ENCODE measurements at regions not wholly inside any gene's neighbourhood (a gene's known extent, or its start where the extent isn't known, plus 50 kb on each side); places are given as distances from the start of the nearest gene placed in this dataset.
A peak's percentile ranks its signal among the peaks of the same experiment; 100 is the strongest.

GRCh38 chr6:3900744-3901336, 51.7 kb downstream of the FAM50B start:
- CTCF ChIA-PET = interaction anchor here (0.6 to 0.9 kb wide), 2 partner anchors 10 to 39 kb away, joined by 3 read pairs; no protein-coding TSS in a partner anchor
- H3K4me1 ChIP-seq (ENCODE audit: control extremely low read depth in 1 of 4, control insufficient read depth in 4 of 4, insufficient read depth in 4 of 4, low read length in 3 of 4) = peaks cover 0 to 8% (median 2%) of the 10 kb centered on the region in 4 experiments

GRCh38 chr6:3902871-3903648, 53.9 kb downstream of the FAM50B start:
- peaks cover 0 to 2% (median 0%) of the 10 kb centered on the region in 5 experiments for H3K27me3 ChIP-seq (replicated peaks in 2 of 5; ENCODE audit: control insufficient read depth in 4 of 5, insufficient read depth in 5 of 5, low read length in 4 of 5)
- ChIA-PET POLR2A (interaction anchor here (0.6 kb wide), 1 partner anchor 60 kb away, joined by 3 read pairs; no protein-coding TSS in a partner anchor), CTCF (interaction anchor here (1.4 to 2.4 kb wide), 2 partner anchors 16 to 75 kb away, joined by 3 to 7 read pairs; no protein-coding TSS in a partner anchor)
- H3K4me3 ChIP-seq (ENCODE audit: control insufficient read depth in 1 of 7, extremely low read depth in 1 of 7, insufficient read depth in 4 of 7, low read depth in 2 of 7, low read length in 6 of 7) = no peak overlapping the region
- no peaks in the 10 kb centered on the region for H3K9me3 ChIP-seq (ENCODE audit: control extremely low read depth in 1 of 5, control insufficient read depth in 4 of 5, insufficient read depth in 2 of 5, low read depth in 1 of 5, low read length in 4 of 5)
- 69% methylated on average over 8 of the region's 10 CpGs for WGBS (ENCODE audit: insufficient coverage)
- H3K4me1 ChIP-seq (ENCODE audit: control extremely low read depth in 1 of 4, control insufficient read depth in 4 of 4, insufficient read depth in 4 of 4, low read length in 3 of 4) = peaks cover 0 to 8% (median 2%) of the 10 kb centered on the region in 4 experiments
- no peaks in the 10 kb centered on the region for H3K36me3 ChIP-seq (ENCODE audit: control insufficient read depth in 4 of 4, insufficient read depth in 4 of 4, low read length in 3 of 4)
- DNase-seq = peak in 2 of 3 donors; percentile 3 to 31
- no peak overlapping the region for H3K27ac ChIP-seq (ENCODE audit: insufficient read depth in 1 of 2, low read depth in 1 of 2, low read length in 2 of 2, poor library complexity in 1 of 2, severe bottlenecking in 2 of 2)

More at GRCh38 chr6:3900744-3901336, 51.7 kb downstream of the FAM50B start:
- Histone ChIP-seq H3K36me3 (ENCODE audit: control insufficient read depth in 4 of 4, insufficient read depth in 4 of 4, low read length in 3 of 4) (no peaks in the 10 kb centered on the region), H3K27me3 (replicated peaks in 2 of 5; ENCODE audit: control insufficient read depth in 4 of 5, insufficient read depth in 5 of 5, low read length in 4 of 5) (peaks cover 0 to 2% (median 0%) of the 10 kb centered on the region in 5 experiments), H3K4me3 (ENCODE audit: control insufficient read depth in 1 of 7, extremely low read depth in 1 of 7, insufficient read depth in 4 of 7, low read depth in 2 of 7, low read length in 6 of 7) (no peak overlapping the region), H3K27ac (ENCODE audit: insufficient read depth in 1 of 2, low read depth in 1 of 2, low read length in 2 of 2, poor library complexity in 1 of 2, severe bottlenecking in 2 of 2) (no peak overlapping the region), H3K9me3 (ENCODE audit: control extremely low read depth in 1 of 5, control insufficient read depth in 4 of 5, insufficient read depth in 2 of 5, low read depth in 1 of 5, low read length in 4 of 5) (no peaks in the 10 kb centered on the region)
- WGBS (ENCODE audit: insufficient coverage) = 95% methylated on average over 5 of the region's 6 CpGs
- POLR2A ChIA-PET = no interaction called here
- no peak for DNase-seq

GRCh38 chr6:3904518-3904917, 55.3 kb downstream of the FAM50B start:
- ChIA-PET CTCF (interaction anchor here (2.4 kb wide), 1 partner anchor 74 kb away, joined by 7 read pairs; no protein-coding TSS in a partner anchor), POLR2A (no interaction called here)
- H3K4me3 ChIP-seq (ENCODE audit: control insufficient read depth in 1 of 7, extremely low read depth in 1 of 7, insufficient read depth in 4 of 7, low read depth in 2 of 7, low read length in 6 of 7) = no peak overlapping the region
- H3K27ac ChIP-seq (ENCODE audit: insufficient read depth in 1 of 2, low read depth in 1 of 2, low read length in 2 of 2, poor library complexity in 1 of 2, severe bottlenecking in 2 of 2) = no peak overlapping the region
- H3K9me3 ChIP-seq (ENCODE audit: control extremely low read depth in 1 of 5, control insufficient read depth in 4 of 5, insufficient read depth in 2 of 5, low read depth in 1 of 5, low read length in 4 of 5) = no peaks in the 10 kb centered on the region
- H3K36me3 ChIP-seq (ENCODE audit: control insufficient read depth in 4 of 4, insufficient read depth in 4 of 4, low read length in 3 of 4) = no peaks in the 10 kb centered on the region
- no peak for DNase-seq
- no CpG with 5 or more reads among the region's 3 CpGs for whole genome bisulfite sequencing (ENCODE audit: insufficient coverage)
- H3K27me3 ChIP-seq (replicated peaks in 2 of 5; ENCODE audit: control insufficient read depth in 4 of 5, insufficient read depth in 5 of 5, low read length in 4 of 5) = no peaks in the 10 kb centered on the region
- peaks cover 0 to 8% (median 2%) of the 10 kb centered on the region in 4 experiments for H3K4me1 ChIP-seq (ENCODE audit: control extremely low read depth in 1 of 4, control insufficient read depth in 4 of 4, insufficient read depth in 4 of 4, low read length in 3 of 4)

- ChIA-PET CTCF (interaction anchor here (1.0 kb wide), 1 partner anchor 163 kb away, joined by 3 read pairs; no protein-coding TSS in a partner anchor), POLR2A (interaction anchor here (0.7 kb wide), 1 partner anchor 255 kb away, joined by 3 read pairs; no protein-coding TSS in a partner anchor)
- Histone ChIP-seq H3K4me3 (ENCODE audit: control insufficient read depth in 1 of 7, extremely low read depth in 1 of 7, insufficient read depth in 4 of 7, low read depth in 2 of 7, low read length in 6 of 7) (no peak overlapping the region), H3K27me3 (replicated peaks in 2 of 5; ENCODE audit: control insufficient read depth in 4 of 5, insufficient read depth in 5 of 5, low read length in 4 of 5) (no peaks in the 10 kb centered on the region), H3K9me3 (ENCODE audit: control extremely low read depth in 1 of 5, control insufficient read depth in 4 of 5, insufficient read depth in 2 of 5, low read depth in 1 of 5, low read length in 4 of 5) (no peaks in the 10 kb centered on the region), H3K36me3 (ENCODE audit: control insufficient read depth in 4 of 4, insufficient read depth in 4 of 4, low read length in 3 of 4) (no peaks in the 10 kb centered on the region), H3K27ac (ENCODE audit: insufficient read depth in 1 of 2, low read depth in 1 of 2, low read length in 2 of 2, poor library complexity in 1 of 2, severe bottlenecking in 2 of 2) (no peak overlapping the region), H3K4me1 (ENCODE audit: control extremely low read depth in 1 of 4, control insufficient read depth in 4 of 4, insufficient read depth in 4 of 4, low read length in 3 of 4) (peaks cover 0 to 8% (median 2%) of the 10 kb centered on the region in 4 experiments)
- no peak for DNase-seq
- WGBS (ENCODE audit: insufficient coverage) = 84% methylated on average over 24 of the region's 26 CpGs
These were observed 57.0 kb downstream of the FAM50B start for GRCh38 chr6:3905945-3906845.

GRCh38 chr6:3906846-3907151, 57.6 kb downstream of the FAM50B start:
- CTCF ChIA-PET = interaction anchor here (1.0 kb wide), 1 partner anchor 164 kb away, joined by 3 read pairs; no protein-coding TSS in a partner anchor
- 57% methylated on average over 2 of the region's 2 CpGs for WGBS (ENCODE audit: insufficient coverage)
- peaks cover 0 to 2% (median 0%) of the 10 kb centered on the region in 5 experiments for H3K27me3 ChIP-seq (replicated peaks in 2 of 5; ENCODE audit: control insufficient read depth in 4 of 5, insufficient read depth in 5 of 5, low read length in 4 of 5)
- peaks cover 0 to 8% (median 2%) of the 10 kb centered on the region in 4 experiments for H3K4me1 ChIP-seq (ENCODE audit: control extremely low read depth in 1 of 4, control insufficient read depth in 4 of 4, insufficient read depth in 4 of 4, low read length in 3 of 4)
- no peak for DNase-seq
- H3K36me3 ChIP-seq (ENCODE audit: control insufficient read depth in 4 of 4, insufficient read depth in 4 of 4, low read length in 3 of 4) = no peaks in the 10 kb centered on the region
- POLR2A ChIA-PET = interaction anchor here (0.7 kb wide), 1 partner anchor 256 kb away, joined by 3 read pairs; no protein-coding TSS in a partner anchor
- H3K9me3 ChIP-seq (ENCODE audit: control extremely low read depth in 1 of 5, control insufficient read depth in 4 of 5, insufficient read depth in 2 of 5, low read depth in 1 of 5, low read length in 4 of 5) = no peaks in the 10 kb centered on the region
- no peak overlapping the region for H3K27ac ChIP-seq (ENCODE audit: insufficient read depth in 1 of 2, low read depth in 1 of 2, low read length in 2 of 2, poor library complexity in 1 of 2, severe bottlenecking in 2 of 2)
- no peak overlapping the region for H3K4me3 ChIP-seq (ENCODE audit: control insufficient read depth in 1 of 7, extremely low read depth in 1 of 7, insufficient read depth in 4 of 7, low read depth in 2 of 7, low read length in 6 of 7)

- H3K4me1 ChIP-seq (ENCODE audit: control extremely low read depth in 1 of 4, control insufficient read depth in 4 of 4, insufficient read depth in 4 of 4, low read length in 3 of 4) = peaks cover 0 to under 1% (median 0%) of the 10 kb centered on the region in 4 experiments
- no peak overlapping the region for H3K4me3 ChIP-seq (ENCODE audit: control insufficient read depth in 1 of 7, extremely low read depth in 1 of 7, insufficient read depth in 4 of 7, low read depth in 2 of 7, low read length in 6 of 7)
- WGBS (ENCODE audit: insufficient coverage) = 99% methylated on average over 10 of the region's 10 CpGs
- POLR2A ChIA-PET = no interaction called here
- DNase-seq = no peak
- no peak overlapping the region for H3K27ac ChIP-seq (ENCODE audit: insufficient read depth in 1 of 2, low read depth in 1 of 2, low read length in 2 of 2, poor library complexity in 1 of 2, severe bottlenecking in 2 of 2)
- H3K36me3 ChIP-seq (ENCODE audit: control insufficient read depth in 4 of 4, insufficient read depth in 4 of 4, low read length in 3 of 4) = no peaks in the 10 kb centered on the region
- no peaks in the 10 kb centered on the region for H3K9me3 ChIP-seq (ENCODE audit: control extremely low read depth in 1 of 5, control insufficient read depth in 4 of 5, insufficient read depth in 2 of 5, low read depth in 1 of 5, low read length in 4 of 5)
- peaks cover 0 to 4% (median 0%) of the 10 kb centered on the region in 5 experiments for H3K27me3 ChIP-seq (replicated peaks in 2 of 5; ENCODE audit: control insufficient read depth in 4 of 5, insufficient read depth in 5 of 5, low read length in 4 of 5)
- CTCF ChIA-PET = no interaction called here
These were observed 59.0 kb downstream of the FAM50B start for GRCh38 chr6:3908223-3908622.

All from common myeloid progenitor, CD34-positive (primary cell).